Chondrocyte (in vitro differentiated cells): ENCODE measurements at regions not wholly inside any gene's neighbourhood (a gene's known extent, or its start where the extent isn't known, plus 50 kb on each side); places are given as distances from the start of the nearest gene placed in this dataset.

Source experiments
- DNase-seq: peaks from one replicate; pipeline ENCODE4 v3.0.0; 2021; ENCODE audit warnings: mixed read lengths, low spot score
- H3K27ac Mint-ChIP-seq: one replicate; pipeline ENCODE4 v1.8.0; 2021; ENCODE audit warnings: mild to moderate bottlenecking, moderate library complexity, mixed read lengths; ENCODE audit not compliant: unreplicated experiment
- H3K27me3 Mint-ChIP-seq: 2 replicates; pipeline ENCODE4 v1.8.0; 2021; ENCODE audit warnings: low read depth, mixed read lengths
- H3K36me3 Mint-ChIP-seq: 2 replicates; pipeline ENCODE4 v1.8.0; 2021; ENCODE audit warnings: low read depth, mixed read lengths
- H3K4me1 Mint-ChIP-seq: 2 replicates; pipeline ENCODE4 v1.8.0; 2021; ENCODE audit warnings: low read depth, mild to moderate bottlenecking, mixed read lengths
- H3K4me3 Mint-ChIP-seq: one replicate; pipeline ENCODE4 v1.8.0; 2021; ENCODE audit warnings: mild to moderate bottlenecking, moderate library complexity, mixed read lengths; ENCODE audit not compliant: unreplicated experiment
- H3K9me3 Mint-ChIP-seq: 2 replicates; pipeline ENCODE4 v1.8.0; 2021; ENCODE audit warnings: low read depth, mixed read lengths
- TF ChIP-seq, protein P1 (sequence below): fragments of 200-600 bp; sonication (generic); IDR thresholded peaks from 2 replicates; pipeline ENCODE4 v1.5.0; 2021; ENCODE audit warnings: antibody characterized with exemption, mild to moderate bottlenecking, moderate library complexity

DNA sequence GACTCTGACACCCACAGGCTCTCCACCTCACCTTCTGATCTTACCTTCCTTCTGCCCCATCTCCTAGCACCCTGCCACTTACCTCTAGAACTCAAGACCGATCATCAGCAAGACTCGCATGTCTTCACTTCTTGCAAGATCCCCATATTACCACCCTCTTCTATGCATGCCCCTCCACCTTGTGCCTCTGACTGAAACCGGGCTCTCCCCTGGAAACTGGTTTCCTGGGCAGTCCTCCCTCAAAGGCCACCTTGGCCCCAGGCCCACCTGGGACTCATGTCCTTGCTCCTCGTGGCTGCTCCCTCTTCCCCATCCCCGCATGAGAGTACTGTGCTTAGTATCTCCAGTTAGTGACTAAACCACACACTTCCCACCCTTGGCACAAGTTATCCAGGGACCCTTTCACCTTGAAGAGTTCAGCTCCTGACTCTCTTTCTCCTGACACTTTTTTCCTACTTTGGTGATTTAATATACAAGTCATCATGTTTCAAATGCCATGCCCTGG, 136.7 kb downstream of the SPATA19 start:
- no peaks in the 10 kb centered on the region for H3K9me3 Mint-ChIP-seq
- H3K4me1 Mint-ChIP-seq: no peaks in the 10 kb centered on the region
- H3K36me3 Mint-ChIP-seq: no peaks in the 10 kb centered on the region
- peaks cover 5% of the 10 kb centered on the region for H3K27me3 Mint-ChIP-seq
- no peak overlapping the region for H3K27ac Mint-ChIP-seq
- H3K4me3 Mint-ChIP-seq: no peak overlapping the region
- TF ChIP-seq, protein P1, sequence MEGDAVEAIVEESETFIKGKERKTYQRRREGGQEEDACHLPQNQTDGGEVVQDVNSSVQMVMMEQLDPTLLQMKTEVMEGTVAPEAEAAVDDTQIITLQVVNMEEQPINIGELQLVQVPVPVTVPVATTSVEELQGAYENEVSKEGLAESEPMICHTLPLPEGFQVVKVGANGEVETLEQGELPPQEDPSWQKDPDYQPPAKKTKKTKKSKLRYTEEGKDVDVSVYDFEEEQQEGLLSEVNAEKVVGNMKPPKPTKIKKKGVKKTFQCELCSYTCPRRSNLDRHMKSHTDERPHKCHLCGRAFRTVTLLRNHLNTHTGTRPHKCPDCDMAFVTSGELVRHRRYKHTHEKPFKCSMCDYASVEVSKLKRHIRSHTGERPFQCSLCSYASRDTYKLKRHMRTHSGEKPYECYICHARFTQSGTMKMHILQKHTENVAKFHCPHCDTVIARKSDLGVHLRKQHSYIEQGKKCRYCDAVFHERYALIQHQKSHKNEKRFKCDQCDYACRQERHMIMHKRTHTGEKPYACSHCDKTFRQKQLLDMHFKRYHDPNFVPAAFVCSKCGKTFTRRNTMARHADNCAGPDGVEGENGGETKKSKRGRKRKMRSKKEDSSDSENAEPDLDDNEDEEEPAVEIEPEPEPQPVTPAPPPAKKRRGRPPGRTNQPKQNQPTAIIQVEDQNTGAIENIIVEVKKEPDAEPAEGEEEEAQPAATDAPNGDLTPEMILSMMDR: no peak
- no peak for DNase-seq

DNA sequence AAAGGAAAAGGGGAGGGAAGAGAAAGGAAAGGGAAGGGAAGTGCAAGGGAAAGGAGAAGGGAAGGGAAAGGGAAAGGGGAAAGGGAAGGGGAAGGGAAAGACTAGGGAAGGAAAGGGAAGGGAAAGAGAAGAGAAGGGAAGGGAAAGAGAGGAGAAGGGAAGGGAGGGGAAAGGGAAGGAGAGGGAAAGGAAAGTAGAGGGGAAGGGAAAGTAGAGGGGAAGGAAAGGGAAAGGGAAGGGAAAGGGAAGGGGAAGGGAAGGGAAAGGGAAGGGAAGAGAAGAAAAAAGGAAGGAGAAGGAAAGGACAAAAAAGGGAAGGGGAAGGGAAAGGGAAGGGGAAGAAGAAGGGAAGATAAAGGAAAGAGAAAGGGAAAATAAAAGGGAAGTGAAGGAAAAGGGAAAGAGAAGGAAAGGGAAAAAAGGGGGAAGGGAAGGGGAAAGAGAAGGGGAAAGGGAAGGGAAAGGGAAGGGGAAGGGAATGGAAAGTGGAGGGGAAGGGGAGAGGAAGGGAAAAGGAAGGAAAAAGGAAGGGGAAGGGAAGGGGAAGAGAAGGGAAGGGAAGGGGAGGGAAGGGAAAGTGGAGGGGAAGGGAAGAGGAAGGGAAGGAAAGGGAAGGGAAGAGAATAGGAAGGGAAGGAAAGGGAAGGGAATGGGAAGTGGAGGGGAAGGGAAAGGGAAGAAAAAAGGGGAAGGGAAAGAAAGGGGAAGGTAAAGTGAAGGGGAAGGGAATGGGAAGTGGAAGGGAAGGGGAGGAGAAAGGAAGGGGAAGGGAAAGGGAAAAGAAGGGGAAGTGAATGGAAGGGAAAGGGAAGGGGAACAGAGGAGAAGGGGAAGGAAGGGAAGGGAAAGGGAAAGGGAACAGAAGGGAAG, 138.2 kb downstream of the SPATA19 start:
- TF ChIP-seq, protein P1: no peak
- Mint-ChIP-seq H3K27ac (no peak overlapping the region), H3K9me3 (no peaks in the 10 kb centered on the region), H3K4me3 (no peak overlapping the region), H3K4me1 (no peaks in the 10 kb centered on the region), H3K36me3 (no peaks in the 10 kb centered on the region), H3K27me3 (peaks cover 2% of the 10 kb centered on the region)
- DNase-seq: no peak

- Mint-ChIP-seq H3K4me1 (no peaks in the 10 kb centered on the region), H3K4me3 (no peak overlapping the region), H3K36me3 (no peaks in the 10 kb centered on the region), H3K27ac (no peak overlapping the region), H3K9me3 (no peaks in the 10 kb centered on the region), H3K27me3 (peaks cover 2% of the 10 kb centered on the region)
- TF ChIP-seq, protein P1: no peak
- no peak for DNase-seq
Observed at GRCh38 chr11:133705873-133706272, 139.4 kb downstream of the SPATA19 start.

- Mint-ChIP-seq H3K27ac (no peak overlapping the region), H3K4me3 (no peak overlapping the region), H3K36me3 (no peaks in the 10 kb centered on the region), H3K4me1 (no peaks in the 10 kb centered on the region), H3K9me3 (no peaks in the 10 kb centered on the region), H3K27me3 (peaks cover 2% of the 10 kb centered on the region)
- TF ChIP-seq, protein P1: no peak
- no peak for DNase-seq
Observed at GRCh38 chr11:133705074-133705648, 140.2 kb downstream of the SPATA19 start.

GRCh38 chr11:133699071-133699470, 146.2 kb downstream of the SPATA19 start:
- DNase-seq: no peak
- Mint-ChIP-seq H3K9me3 (peaks cover 5% of the 10 kb centered on the region), H3K4me3 (no peak overlapping the region), H3K36me3 (no peaks in the 10 kb centered on the region), H3K4me1 (no peaks in the 10 kb centered on the region), H3K27me3 (peaks cover 2% of the 10 kb centered on the region), H3K27ac (no peak overlapping the region)
- TF ChIP-seq, protein P1: no peak
